ENCODE measurements at regions not wholly inside any gene's neighbourhood (a gene's known extent, or its start where the extent isn't known, plus 50 kb on each side); places are given as distances from the start of the nearest gene placed in this dataset.

DNA sequence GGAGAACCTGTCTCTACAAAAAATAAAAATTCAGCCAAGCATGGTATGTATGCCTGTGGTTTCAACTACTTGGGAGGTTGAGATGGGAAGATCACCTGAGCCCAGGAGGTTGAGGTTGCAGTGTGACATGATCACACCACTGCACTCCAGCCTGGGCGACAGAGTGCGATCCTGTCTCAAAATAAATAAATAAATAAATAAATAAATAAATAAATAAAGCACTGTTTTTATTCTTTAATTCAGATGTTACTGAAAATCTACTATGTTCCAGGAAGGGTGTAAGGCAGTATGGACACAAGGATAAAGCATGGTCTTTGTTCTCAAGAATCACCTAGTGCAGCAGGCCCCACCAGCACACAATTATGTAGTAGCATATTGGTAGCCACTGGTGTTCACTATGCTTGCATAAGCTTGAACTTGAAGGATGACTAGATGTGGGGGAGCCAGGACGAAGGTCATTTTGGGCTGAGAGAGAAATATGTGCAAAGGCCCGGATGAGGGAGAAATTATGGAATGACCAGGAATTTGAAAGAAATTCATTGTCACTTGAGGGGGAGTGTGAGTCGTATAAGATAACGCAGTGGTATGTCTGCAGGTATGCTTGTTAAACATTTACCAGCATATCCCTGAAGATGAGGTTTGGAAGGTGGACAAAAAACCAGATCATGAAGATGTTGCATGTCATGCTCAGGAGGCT, 70.2 kb upstream of the CD180 start:
- TF ChIP-seq, protein P1, sequence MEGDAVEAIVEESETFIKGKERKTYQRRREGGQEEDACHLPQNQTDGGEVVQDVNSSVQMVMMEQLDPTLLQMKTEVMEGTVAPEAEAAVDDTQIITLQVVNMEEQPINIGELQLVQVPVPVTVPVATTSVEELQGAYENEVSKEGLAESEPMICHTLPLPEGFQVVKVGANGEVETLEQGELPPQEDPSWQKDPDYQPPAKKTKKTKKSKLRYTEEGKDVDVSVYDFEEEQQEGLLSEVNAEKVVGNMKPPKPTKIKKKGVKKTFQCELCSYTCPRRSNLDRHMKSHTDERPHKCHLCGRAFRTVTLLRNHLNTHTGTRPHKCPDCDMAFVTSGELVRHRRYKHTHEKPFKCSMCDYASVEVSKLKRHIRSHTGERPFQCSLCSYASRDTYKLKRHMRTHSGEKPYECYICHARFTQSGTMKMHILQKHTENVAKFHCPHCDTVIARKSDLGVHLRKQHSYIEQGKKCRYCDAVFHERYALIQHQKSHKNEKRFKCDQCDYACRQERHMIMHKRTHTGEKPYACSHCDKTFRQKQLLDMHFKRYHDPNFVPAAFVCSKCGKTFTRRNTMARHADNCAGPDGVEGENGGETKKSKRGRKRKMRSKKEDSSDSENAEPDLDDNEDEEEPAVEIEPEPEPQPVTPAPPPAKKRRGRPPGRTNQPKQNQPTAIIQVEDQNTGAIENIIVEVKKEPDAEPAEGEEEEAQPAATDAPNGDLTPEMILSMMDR (IDR thresholded peaks at IDR 0.05; ENCODE audit: insufficient read depth, low read length, poor library complexity, severe bottlenecking) = no peak
- TF ChIP-seq EZH2phosphoT487 (conservative IDR thresholded peaks at IDR 0.05; ENCODE audit: low read length) = no peak
